NCI-H510A (cell line): ENCODE measurements at regions not wholly inside any gene's neighbourhood (a gene's known extent, or its start where the extent isn't known, plus 50 kb on each side); places are given as distances from the start of the nearest gene placed in this dataset.

Experiments
- DNase-seq: peaks from one replicate; lab custom pipeline; 2025; lab: John Stamatoyannopoulos, UW

GRCh38 chr10:90407851-90408250 lies 450.0 kb downstream of the HTR7 start:
- DNase-seq: no peak

GRCh38 chr10:90412582-90412981 lies 445.3 kb downstream of the HTR7 start:
- no peak for DNase-seq

- DNase-seq: no peak
These were observed 444.6 kb downstream of the HTR7 start for GRCh38 chr10:90413196-90413595.

- DNase-seq: no peak
These were observed 442.9 kb downstream of the HTR7 start for GRCh38 chr10:90414926-90415325.

- DNase-seq: no peak
These were observed 440.8 kb downstream of the HTR7 start for GRCh38 chr10:90417029-90417428.

- DNase-seq: no peak
These were observed 440.2 kb downstream of the HTR7 start for GRCh38 chr10:90417476-90418210.

GRCh38 chr10:90418869-90419652 lies 438.8 kb downstream of the HTR7 start:
- no peak for DNase-seq

- no peak for DNase-seq
These were observed 437.1 kb downstream of the HTR7 start for GRCh38 chr10:90420637-90421318.

- no peak for DNase-seq
These were observed 436.0 kb downstream of the HTR7 start for GRCh38 chr10:90421874-90422273.

- no peak for DNase-seq
These were observed 433.1 kb downstream of the HTR7 start for GRCh38 chr10:90424730-90425129.

GRCh38 chr10:90430186-90430585 lies 427.7 kb downstream of the HTR7 start:
- DNase-seq: no peak

GRCh38 chr10:90432866-90433265 lies 425.0 kb downstream of the HTR7 start:
- no peak for DNase-seq

- no peak for DNase-seq
These were observed 422.5 kb downstream of the HTR7 start for GRCh38 chr10:90435296-90435695.

- DNase-seq: no peak
These were observed 420.4 kb downstream of the HTR7 start for GRCh38 chr10:90437452-90437851.

GRCh38 chr10:90440870-90441269 lies 417.0 kb downstream of the HTR7 start:
- no peak for DNase-seq

GRCh38 chr10:90443342-90443741 lies 414.5 kb downstream of the HTR7 start:
- DNase-seq: no peak

GRCh38 chr10:90447831-90448230 lies 410.0 kb downstream of the HTR7 start:
- no peak for DNase-seq

- DNase-seq: no peak
These were observed 407.0 kb downstream of the HTR7 start for GRCh38 chr10:90450797-90451196.

GRCh38 chr10:90451283-90451682 lies 406.6 kb downstream of the HTR7 start:
- no peak for DNase-seq

GRCh38 chr10:90458054-90458453 lies 399.8 kb downstream of the HTR7 start:
- DNase-seq: no peak

- no peak for DNase-seq
These were observed 399.3 kb downstream of the HTR7 start for GRCh38 chr10:90458571-90458970.

GRCh38 chr10:90461437-90462155 lies 396.2 kb downstream of the HTR7 start:
- DNase-seq: no peak
